B cell (primary cell): ENCODE measurements at regions not wholly inside any gene's neighbourhood (a gene's known extent, or its start where the extent isn't known, plus 50 kb on each side); places are given as distances from the start of the nearest gene placed in this dataset.

Source experiments
- EZH2 ChIP-seq: IDR thresholded peaks from 2 replicates; pipeline ENCODE4 v1.6.1; 2012; ENCODE audit warnings: borderline replicate concordance, low read depth, mild to moderate bottlenecking, moderate library complexity, low read length; ENCODE audit not compliant: insufficient read depth, poor library complexity, severe bottlenecking
- TF ChIP-seq, protein P1 (sequence below): fragments of 200-600 bp; IDR thresholded peaks from one replicate; pipeline ENCODE4 v1.8.0; 2022; ENCODE audit warnings: antibody characterized with exemption, mild to moderate bottlenecking

DNA sequence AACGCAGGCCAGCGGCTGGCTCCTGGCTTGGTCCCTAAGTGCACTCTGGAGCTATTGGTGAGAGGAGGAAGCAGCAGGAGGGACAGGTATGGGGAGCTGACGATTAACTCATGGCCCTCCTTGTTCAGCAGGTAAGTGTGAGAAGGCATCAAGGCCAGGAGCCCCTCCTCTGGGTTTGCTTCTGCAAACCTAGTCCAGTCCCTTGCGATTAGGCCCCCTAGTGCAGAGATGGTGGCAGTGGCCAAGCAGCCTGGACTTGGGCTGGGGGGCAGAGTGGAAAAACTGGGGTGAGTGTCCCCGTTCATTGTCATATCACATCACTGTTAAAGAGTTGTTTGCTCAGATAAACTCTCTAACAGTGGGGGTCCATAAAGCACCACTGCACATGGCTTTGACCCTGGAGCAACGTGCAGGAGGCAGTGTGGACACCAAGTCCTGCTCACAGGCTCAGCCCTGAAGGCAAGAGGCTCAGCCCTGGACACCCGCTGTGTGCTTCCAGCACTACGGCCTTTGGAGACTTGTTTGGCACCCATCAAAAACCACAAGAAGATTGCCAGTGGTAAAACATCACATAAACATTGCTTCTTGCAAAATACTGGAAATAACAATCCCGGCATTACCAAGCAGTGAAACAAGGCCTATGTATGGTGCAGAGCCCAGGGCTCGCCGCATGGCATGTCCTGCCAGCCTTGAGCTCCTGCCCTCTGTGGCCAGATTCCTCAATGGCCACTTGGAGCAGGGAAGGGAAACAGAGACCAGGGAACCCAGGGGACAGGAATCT lies 184.3 kb upstream of the RTL1 start:
- TF ChIP-seq, protein P1, sequence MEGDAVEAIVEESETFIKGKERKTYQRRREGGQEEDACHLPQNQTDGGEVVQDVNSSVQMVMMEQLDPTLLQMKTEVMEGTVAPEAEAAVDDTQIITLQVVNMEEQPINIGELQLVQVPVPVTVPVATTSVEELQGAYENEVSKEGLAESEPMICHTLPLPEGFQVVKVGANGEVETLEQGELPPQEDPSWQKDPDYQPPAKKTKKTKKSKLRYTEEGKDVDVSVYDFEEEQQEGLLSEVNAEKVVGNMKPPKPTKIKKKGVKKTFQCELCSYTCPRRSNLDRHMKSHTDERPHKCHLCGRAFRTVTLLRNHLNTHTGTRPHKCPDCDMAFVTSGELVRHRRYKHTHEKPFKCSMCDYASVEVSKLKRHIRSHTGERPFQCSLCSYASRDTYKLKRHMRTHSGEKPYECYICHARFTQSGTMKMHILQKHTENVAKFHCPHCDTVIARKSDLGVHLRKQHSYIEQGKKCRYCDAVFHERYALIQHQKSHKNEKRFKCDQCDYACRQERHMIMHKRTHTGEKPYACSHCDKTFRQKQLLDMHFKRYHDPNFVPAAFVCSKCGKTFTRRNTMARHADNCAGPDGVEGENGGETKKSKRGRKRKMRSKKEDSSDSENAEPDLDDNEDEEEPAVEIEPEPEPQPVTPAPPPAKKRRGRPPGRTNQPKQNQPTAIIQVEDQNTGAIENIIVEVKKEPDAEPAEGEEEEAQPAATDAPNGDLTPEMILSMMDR, result no peak
- TF ChIP-seq EZH2, result no peak
